Right lung (tissue), 2 donors: ENCODE measurements at regions not wholly inside any gene's neighbourhood (a gene's known extent, or its start where the extent isn't known, plus 50 kb on each side); places are given as distances from the start of the nearest gene placed in this dataset.
"Not testable (repeated sequence)": the region's sequence is repeated elsewhere in the genome, so short reads cannot be mapped to it uniquely, and the experiment has no call there.

ENCODE experiments used
- DNase-seq, 2 donors: peaks; one replicate each; pipeline ENCODE4 v3.0.0-alpha.2; 2013

DNA sequence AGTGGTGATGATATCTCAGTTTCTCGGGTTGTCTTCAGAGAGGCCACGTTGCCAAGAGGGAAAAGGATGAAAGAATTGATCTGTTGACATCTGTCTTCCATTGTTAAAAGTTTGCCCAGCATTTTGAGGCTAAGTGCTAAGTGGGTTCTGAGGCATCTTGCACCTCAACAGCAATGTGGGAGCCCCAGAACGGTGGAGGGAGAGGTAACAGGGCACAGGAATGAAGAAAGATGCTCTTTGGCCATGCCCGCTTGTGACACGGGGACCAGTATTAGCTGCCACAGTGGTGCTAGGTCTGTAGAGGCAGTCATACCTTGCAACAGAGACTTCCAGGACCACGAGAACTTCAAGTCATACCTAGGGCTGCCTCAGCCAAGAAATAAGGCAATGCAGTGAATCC, 106.6 kb upstream of the NUPR2 start:
- DNase-seq: no peak

- DNase-seq: no peak
Observed at GRCh38 chr7:56219017-56219416, 102.8 kb upstream of the NUPR2 start.

GRCh38 chr7:56218510-56218909, 102.3 kb upstream of the NUPR2 start:
- no peak for DNase-seq

- no peak for DNase-seq
Observed at GRCh38 chr7:56213574-56213973, 97.4 kb upstream of the NUPR2 start.

DNA sequence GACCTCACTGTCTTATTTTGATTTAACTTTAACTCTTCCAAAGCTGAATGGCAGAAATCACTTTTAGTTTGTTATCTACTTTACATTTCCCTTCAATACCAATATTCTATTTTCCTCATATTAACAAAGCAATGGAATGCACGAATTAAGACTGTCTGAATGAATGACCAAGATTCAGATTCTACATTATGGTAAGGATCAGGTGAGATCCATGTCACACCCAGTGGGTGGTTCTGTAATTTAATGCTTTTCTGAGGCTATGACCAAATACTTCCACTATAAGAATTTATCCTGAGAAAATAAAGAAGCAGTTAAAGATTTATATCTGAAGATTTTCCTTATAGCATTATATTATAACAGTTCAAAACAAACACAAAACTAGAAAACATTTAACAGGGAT, 90.2 kb upstream of the NUPR2 start:
- no peak for DNase-seq

DNA sequence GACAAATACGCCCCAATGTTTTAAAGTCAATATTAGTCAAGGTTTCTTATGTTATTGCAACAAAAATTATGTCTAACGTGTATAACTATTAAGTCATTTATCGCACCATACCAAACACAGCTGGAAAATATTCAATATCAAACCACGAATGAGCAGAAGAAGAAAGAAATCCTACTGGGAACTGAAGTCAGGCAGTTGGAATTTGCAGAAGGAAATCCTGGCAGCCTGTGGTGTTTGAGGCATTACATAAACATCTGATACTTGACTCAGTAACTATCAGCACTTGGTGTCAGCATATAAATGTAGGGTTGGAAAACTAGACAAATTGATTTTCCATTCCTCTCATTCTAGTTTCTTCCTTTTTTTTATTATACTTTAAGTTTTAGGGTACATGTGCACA, 83.4 kb upstream of the NUPR2 start:
- DNase-seq: no peak

- not testable (repeated sequence) for DNase-seq
Observed at GRCh38 chr7:56196195-56196594, 80.0 kb upstream of the NUPR2 start.

DNA sequence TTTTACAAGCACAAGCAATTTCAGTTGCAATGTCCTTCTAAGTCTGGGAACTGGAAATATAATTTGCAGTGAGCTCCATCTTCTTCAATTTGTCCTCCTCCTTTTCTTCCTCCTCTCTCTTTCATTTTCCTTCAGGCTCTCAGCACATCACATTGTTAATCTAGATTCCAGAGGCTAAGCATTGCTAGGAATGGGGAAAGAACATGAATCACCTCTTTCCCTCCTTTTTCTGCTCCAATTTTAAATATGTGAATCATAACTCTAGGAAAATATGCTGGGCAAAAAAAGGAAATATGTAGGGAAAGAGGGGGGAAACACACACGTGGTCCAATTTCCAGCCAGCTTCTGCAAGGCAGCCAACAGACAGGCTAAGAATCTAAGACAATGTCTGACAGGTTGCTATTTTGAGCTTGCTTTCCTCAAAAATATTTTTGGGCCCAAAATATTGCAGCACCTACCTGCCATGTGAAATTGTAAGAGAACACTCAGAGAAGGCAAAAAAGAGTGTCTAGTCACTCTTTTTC, 72.7 kb upstream of the NUPR2 start:
- DNase-seq: no peak

GRCh38 chr7:56188376-56188775, 72.2 kb upstream of the NUPR2 start:
- DNase-seq: no peak

- DNase-seq: no peak
Observed at GRCh38 chr7:56181010-56181409, 64.8 kb upstream of the NUPR2 start.

GRCh38 chr7:56175771-56176170, 59.6 kb upstream of the NUPR2 start:
- no peak for DNase-seq

DNA sequence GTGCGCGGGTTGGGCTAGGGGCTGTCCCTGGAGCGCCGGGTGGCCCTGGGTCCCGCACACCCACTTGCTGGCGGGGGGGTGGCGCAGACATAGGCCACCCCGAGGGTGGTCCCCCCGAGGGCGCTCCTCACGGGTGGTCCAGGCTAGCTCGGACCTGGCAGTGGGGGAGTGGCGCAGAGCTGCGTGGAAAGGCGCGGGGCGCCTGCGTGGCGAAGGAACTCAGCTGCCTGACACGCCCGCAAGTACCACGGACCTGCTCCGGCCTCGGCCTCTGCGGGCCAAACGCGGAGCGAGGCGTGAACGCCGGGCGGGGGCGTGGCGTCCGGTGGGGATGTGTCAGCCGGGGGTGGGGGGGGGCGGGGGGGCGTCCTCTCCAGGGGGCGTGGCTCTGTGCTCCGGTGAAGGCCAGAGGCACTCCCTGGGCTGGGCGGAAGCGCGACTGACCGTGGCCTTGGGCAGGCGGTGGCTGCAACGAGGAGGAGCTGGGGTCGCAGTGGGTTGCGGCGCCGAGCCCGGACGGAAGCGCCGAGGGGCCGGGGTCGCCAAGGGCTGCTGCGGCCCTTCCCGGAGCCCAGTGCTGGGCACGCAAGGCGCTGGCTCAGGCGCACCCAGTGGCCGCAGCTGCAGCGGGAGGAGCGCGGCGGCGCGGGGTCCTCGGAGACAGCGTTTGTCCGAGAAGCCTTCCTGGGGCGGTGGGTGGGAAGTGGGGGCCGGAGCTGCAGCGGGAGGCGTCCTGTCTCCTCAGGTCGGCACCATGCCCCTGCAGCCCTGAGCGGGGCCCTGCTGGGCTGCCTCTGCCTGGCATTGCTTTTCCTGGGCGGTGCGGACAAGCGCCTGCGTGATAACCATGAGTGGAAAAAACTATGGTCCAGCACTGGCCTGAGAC, 58.9 kb upstream of the NUPR2 start:
- no peak for DNase-seq

- no peak for DNase-seq
Observed at GRCh38 chr7:56174346-56174874, 58.2 kb upstream of the NUPR2 start.
